Endothelial cell of umbilical vein (primary cell): ENCODE measurements at regions not wholly inside any gene's neighbourhood (a gene's known extent, or its start where the extent isn't known, plus 50 kb on each side); places are given as distances from the start of the nearest gene placed in this dataset.

Experiments
- EZH2 ChIP-seq: IDR thresholded peaks from 2 replicates; pipeline ENCODE4 v1.6.1; 2012; ENCODE audit warnings: borderline replicate concordance, low read depth, mild to moderate bottlenecking, moderate library complexity, low read length, inconsistent platforms; ENCODE audit not compliant: severe bottlenecking
- FOS ChIP-seq: IDR thresholded peaks from 2 replicates; pipeline ENCODE4 v1.6.1; 2011; ENCODE audit warnings: mild to moderate bottlenecking, low read length, moderate library complexity, borderline replicate concordance; ENCODE audit not compliant: insufficient read depth
- JUN ChIP-seq: IDR thresholded peaks from 2 replicates; pipeline ENCODE4 v1.6.1; 2011; ENCODE audit warnings: borderline replicate concordance, low read depth; ENCODE audit not compliant: insufficient read length, insufficient read depth
- MYC ChIP-seq: IDR thresholded peaks from one replicate; pipeline ENCODE4 v1.6.1; 2011; ENCODE audit warnings: mild to moderate bottlenecking, low read depth, low read length
- POLR2A ChIP-seq: IDR thresholded peaks from 2 replicates; pipeline ENCODE4 v1.6.1; 2012; ENCODE audit warnings: low read depth, mild to moderate bottlenecking, control low read depth, low read length
- POLR2AphosphoS5 ChIP-seq: IDR thresholded peaks from 2 replicates; pipeline ENCODE4 v1.6.1; 2012; ENCODE audit warnings: low read depth, mild to moderate bottlenecking, control low read depth, low read length, moderate library complexity; ENCODE audit not compliant: insufficient read depth
- TF ChIP-seq, protein P1 (sequence below), 2 donors: IDR thresholded peaks; 1 replicate in 1 of 2; 2 replicates in 1 of 2; pipeline ENCODE4 v1.5.1; 2011; ENCODE audit warnings: low read length in 2 of 2, mild to moderate bottlenecking in 2 of 2, moderate library complexity in 2 of 2, control low read depth in 1 of 2, inconsistent platforms in 1 of 2, low read depth in 1 of 2; ENCODE audit not compliant: insufficient read depth in 1 of 2; ENCODE audit errors: extremely low read depth in 1 of 2

DNA sequence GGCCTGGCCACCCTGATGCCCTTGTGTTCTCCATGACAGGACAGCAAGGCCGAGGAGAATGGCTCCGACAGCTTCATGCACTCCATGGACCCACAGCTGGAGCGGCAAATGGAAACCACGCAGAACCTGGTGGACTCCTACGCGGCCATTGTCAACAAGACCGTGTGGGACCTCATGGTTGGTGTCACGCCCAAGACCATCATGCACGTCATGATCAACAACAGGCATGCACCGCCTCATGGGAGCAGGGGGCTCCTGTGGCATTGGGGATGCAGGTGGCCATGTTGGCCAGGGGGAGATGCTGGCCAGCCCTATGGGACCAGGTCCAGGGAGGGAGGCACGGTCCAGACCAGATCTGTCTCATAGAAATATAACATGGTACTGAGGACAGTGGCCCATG, 62.9 kb downstream of the GOLGA8B start:
- TF ChIP-seq POLR2AphosphoS5: no peak
- TF ChIP-seq, protein P1, sequence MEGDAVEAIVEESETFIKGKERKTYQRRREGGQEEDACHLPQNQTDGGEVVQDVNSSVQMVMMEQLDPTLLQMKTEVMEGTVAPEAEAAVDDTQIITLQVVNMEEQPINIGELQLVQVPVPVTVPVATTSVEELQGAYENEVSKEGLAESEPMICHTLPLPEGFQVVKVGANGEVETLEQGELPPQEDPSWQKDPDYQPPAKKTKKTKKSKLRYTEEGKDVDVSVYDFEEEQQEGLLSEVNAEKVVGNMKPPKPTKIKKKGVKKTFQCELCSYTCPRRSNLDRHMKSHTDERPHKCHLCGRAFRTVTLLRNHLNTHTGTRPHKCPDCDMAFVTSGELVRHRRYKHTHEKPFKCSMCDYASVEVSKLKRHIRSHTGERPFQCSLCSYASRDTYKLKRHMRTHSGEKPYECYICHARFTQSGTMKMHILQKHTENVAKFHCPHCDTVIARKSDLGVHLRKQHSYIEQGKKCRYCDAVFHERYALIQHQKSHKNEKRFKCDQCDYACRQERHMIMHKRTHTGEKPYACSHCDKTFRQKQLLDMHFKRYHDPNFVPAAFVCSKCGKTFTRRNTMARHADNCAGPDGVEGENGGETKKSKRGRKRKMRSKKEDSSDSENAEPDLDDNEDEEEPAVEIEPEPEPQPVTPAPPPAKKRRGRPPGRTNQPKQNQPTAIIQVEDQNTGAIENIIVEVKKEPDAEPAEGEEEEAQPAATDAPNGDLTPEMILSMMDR (IDR thresholded peaks at IDR 0.05; ENCODE audit: extremely low read depth in 1 of 2, insufficient read depth in 1 of 2, low read depth in 1 of 2, low read length in 2 of 2): no peak
- no peak for TF ChIP-seq POLR2A
- TF ChIP-seq EZH2: no peak
- no peak for TF ChIP-seq JUN
- no peak for TF ChIP-seq MYC
- no peak for TF ChIP-seq FOS
